Trophoblast cell (in vitro differentiated cells and primary cell): ENCODE measurements at regions not wholly inside any gene's neighbourhood (a gene's known extent, or its start where the extent isn't known, plus 50 kb on each side); places are given as distances from the start of the nearest gene placed in this dataset.

Experiments used
- DNase-seq, 2 donors: peaks; one replicate each; pipeline ENCODE4 v3.0.0-alpha.2; 2016
- H2AFZ ChIP-seq: 2 replicates; pipeline ENCODE4 v1.6.1; 2013; ENCODE audit warnings: low read length, moderate library complexity, mild to moderate bottlenecking; ENCODE audit not compliant: insufficient read depth, poor library complexity
- H2AK5ac ChIP-seq: 2 replicates; pipeline ENCODE4 v1.6.1; 2013; ENCODE audit warnings: mild to moderate bottlenecking, low read length
- H2BK120ac ChIP-seq: 2 replicates; pipeline ENCODE4 v1.6.1; 2013; ENCODE audit warnings: low read length, mild to moderate bottlenecking, moderate library complexity; ENCODE audit not compliant: insufficient read depth, poor library complexity
- H2BK12ac ChIP-seq: 2 replicates; pipeline ENCODE4 v1.6.1; 2013; ENCODE audit warnings: mild to moderate bottlenecking, low read length, moderate library complexity
- H2BK5ac ChIP-seq: 2 replicates; pipeline ENCODE4 v1.6.1; 2013; ENCODE audit warnings: low read length, low read depth, moderate library complexity, mild to moderate bottlenecking; ENCODE audit not compliant: poor library complexity
- H3K14ac ChIP-seq: 2 replicates; pipeline ENCODE4 v1.6.1; 2013; ENCODE audit warnings: mild to moderate bottlenecking, low read length
- H3K18ac ChIP-seq: 2 replicates; pipeline ENCODE4 v1.6.1; 2013; ENCODE audit warnings: mild to moderate bottlenecking, low read length
- H3K23ac ChIP-seq: 2 replicates; pipeline ENCODE4 v1.6.1; 2013; ENCODE audit warnings: low read length
- H3K27ac ChIP-seq: 2 replicates; pipeline ENCODE4 v1.5.1; 2013; ENCODE audit warnings: low read depth, mild to moderate bottlenecking, inconsistent platforms, low read length, moderate library complexity
- H3K27me3 ChIP-seq: 2 replicates; pipeline ENCODE4 v1.6.1; 2013; ENCODE audit warnings: inconsistent platforms, mild to moderate bottlenecking, low read length, moderate library complexity; ENCODE audit not compliant: insufficient read depth
- H3K36me3 ChIP-seq, 2 experiments: 1 replicate in 1 of 2; 2 replicates in 1 of 2; pipeline ENCODE4 v1.6.1; 2013; ENCODE audit warnings: low read length in 2 of 2, mild to moderate bottlenecking in 2 of 2, moderate library complexity in 1 of 2; ENCODE audit not compliant: insufficient read depth in 2 of 2, control insufficient read depth in 1 of 2
- H3K4ac ChIP-seq: 2 replicates; pipeline ENCODE4 v1.6.1; 2013; ENCODE audit warnings: low read depth, mild to moderate bottlenecking, low read length, moderate library complexity
- H3K4me1 ChIP-seq, 2 experiments: 1 replicate in 1 of 2; 2 replicates in 1 of 2; pipeline ENCODE4 v1.6.1; 2013; ENCODE audit warnings: low read length in 2 of 2, mild to moderate bottlenecking in 2 of 2, moderate library complexity in 1 of 2; ENCODE audit not compliant: insufficient read depth in 2 of 2, control insufficient read depth in 1 of 2
- H3K4me2 ChIP-seq: 2 replicates; pipeline ENCODE4 v1.6.1; 2013; ENCODE audit warnings: inconsistent platforms, mild to moderate bottlenecking, low read length, moderate library complexity
- H3K4me3 ChIP-seq: 2 replicates; pipeline ENCODE4 v1.5.1; 2013; ENCODE audit warnings: mild to moderate bottlenecking, low read depth, low read length, inconsistent platforms
- H3K79me1 ChIP-seq: one replicate; pipeline ENCODE4 v1.6.1; 2013; ENCODE audit warnings: low read length
- H3K79me2 ChIP-seq: 2 replicates; pipeline ENCODE4 v1.6.1; 2013; ENCODE audit warnings: low read length, mild to moderate bottlenecking; ENCODE audit not compliant: control insufficient read depth, insufficient read depth, poor library complexity
- H3K9ac ChIP-seq: 2 replicates; pipeline ENCODE4 v1.6.1; 2013; ENCODE audit warnings: mild to moderate bottlenecking, low read length
- H3K9me3 ChIP-seq: 2 replicates; pipeline ENCODE4 v1.6.1; 2013; ENCODE audit warnings: low read depth, mild to moderate bottlenecking, control low read depth, inconsistent platforms, low read length; ENCODE audit not compliant: insufficient read depth
- H4K12ac ChIP-seq: 2 replicates; pipeline ENCODE4 v1.6.1; 2013; ENCODE audit warnings: low read depth, mild to moderate bottlenecking, low read length, moderate library complexity
- H4K8ac ChIP-seq: 2 replicates; pipeline ENCODE4 v1.6.1; 2013; ENCODE audit warnings: low read depth, mild to moderate bottlenecking, low read length, moderate library complexity
- H4K91ac ChIP-seq: one replicate; pipeline ENCODE4 v1.6.1; 2013; ENCODE audit warnings: low read depth, mild to moderate bottlenecking, low read length, moderate library complexity
- WGBS: extraction: QIAGEN DNeasy Blood & Tissue Kit; methylation state at CpG from one replicate; pipeline ENCODE4 v1.1.7; 2013; ENCODE audit warnings: missing lambda C conversion rate; ENCODE audit not compliant: insufficient read length, insufficient coverage; ENCODE audit errors: extremely low coverage; 5-methylcytosine and 5-hydroxymethylcytosine counted together

DNA sequence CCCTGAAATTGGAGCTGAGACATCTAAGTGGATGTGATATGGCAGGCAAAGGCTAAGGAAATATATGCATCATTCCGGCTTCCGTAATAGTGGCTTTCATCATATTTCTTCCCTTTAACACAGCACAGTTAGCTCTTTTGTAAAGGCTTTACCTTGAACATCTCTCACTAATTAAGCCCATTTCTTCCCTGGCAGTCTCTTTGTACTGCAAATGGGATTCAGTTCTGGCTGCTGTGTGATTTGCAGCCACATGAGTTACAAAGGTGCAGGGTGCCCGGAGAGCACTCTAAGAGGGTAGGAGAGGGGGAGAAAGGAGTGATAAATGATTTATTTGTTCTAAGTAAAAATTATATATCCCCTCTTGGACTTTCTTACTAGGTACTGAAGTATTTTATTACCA lies 232.1 kb upstream of the CCDC196 start:
- H3K4me1 ChIP-seq, result no peaks in the 10 kb centered on the region
- no peak overlapping the region for H2AK5ac ChIP-seq
- H3K9me3 ChIP-seq, result no peaks in the 10 kb centered on the region
- H2BK5ac ChIP-seq, result no peak overlapping the region
- no peak overlapping the region for H3K4me3 ChIP-seq
- no peak overlapping the region for H4K12ac ChIP-seq
- no peak overlapping the region for H4K8ac ChIP-seq
- H3K14ac ChIP-seq, result no peak overlapping the region
- no peak overlapping the region for H3K4me2 ChIP-seq
- H3K27me3 ChIP-seq, result no peaks in the 10 kb centered on the region
- no peak overlapping the region for H3K18ac ChIP-seq
- no peak overlapping the region for H2AFZ ChIP-seq
- no peak overlapping the region for H4K91ac ChIP-seq
- no peaks in the 10 kb centered on the region for H3K79me2 ChIP-seq
- no peak overlapping the region for H3K27ac ChIP-seq
- no CpG with 5 or more reads among the region's 3 CpGs for WGBS
- no peak overlapping the region for H3K9ac ChIP-seq
- H3K36me3 ChIP-seq, result no peaks in the 10 kb centered on the region
- H2BK120ac ChIP-seq, result no peak overlapping the region
- no peak for DNase-seq
- H2BK12ac ChIP-seq, result no peak overlapping the region
- H3K79me1 ChIP-seq, result no peaks in the 10 kb centered on the region
- H3K4ac ChIP-seq, result no peak overlapping the region
- no peak overlapping the region for H3K23ac ChIP-seq

- WGBS, result no CpG with 5 or more reads among the region's 1 CpG
- no peak overlapping the region for H2BK120ac ChIP-seq
- no peak overlapping the region for H3K14ac ChIP-seq
- H2AFZ ChIP-seq, result no peak overlapping the region
- H2AK5ac ChIP-seq, result no peak overlapping the region
- no peak overlapping the region for H2BK5ac ChIP-seq
- DNase-seq, result peak in 1 of 2 donors; percentile 21
- no peak overlapping the region for H4K12ac ChIP-seq
- peaks cover 2% of the 10 kb centered on the region for H3K9me3 ChIP-seq
- H3K4ac ChIP-seq, result no peak overlapping the region
- no peak overlapping the region for H3K9ac ChIP-seq
- no peak overlapping the region for H2BK12ac ChIP-seq
- H3K18ac ChIP-seq, result no peak overlapping the region
- H3K27ac ChIP-seq, result no peak overlapping the region
- H4K91ac ChIP-seq, result no peak overlapping the region
- no peak overlapping the region for H3K4me3 ChIP-seq
- no peaks in the 10 kb centered on the region for H3K79me2 ChIP-seq
- no peak overlapping the region for H4K8ac ChIP-seq
- H3K27me3 ChIP-seq, result no peaks in the 10 kb centered on the region
- H3K79me1 ChIP-seq, result no peaks in the 10 kb centered on the region
- H3K4me1 ChIP-seq, result no peaks in the 10 kb centered on the region
- H3K4me2 ChIP-seq, result no peak overlapping the region
- H3K36me3 ChIP-seq, result no peaks in the 10 kb centered on the region
- no peak overlapping the region for H3K23ac ChIP-seq
These were observed 217.3 kb upstream of the CCDC196 start for GRCh38 chr14:66268802-66269334.

DNA sequence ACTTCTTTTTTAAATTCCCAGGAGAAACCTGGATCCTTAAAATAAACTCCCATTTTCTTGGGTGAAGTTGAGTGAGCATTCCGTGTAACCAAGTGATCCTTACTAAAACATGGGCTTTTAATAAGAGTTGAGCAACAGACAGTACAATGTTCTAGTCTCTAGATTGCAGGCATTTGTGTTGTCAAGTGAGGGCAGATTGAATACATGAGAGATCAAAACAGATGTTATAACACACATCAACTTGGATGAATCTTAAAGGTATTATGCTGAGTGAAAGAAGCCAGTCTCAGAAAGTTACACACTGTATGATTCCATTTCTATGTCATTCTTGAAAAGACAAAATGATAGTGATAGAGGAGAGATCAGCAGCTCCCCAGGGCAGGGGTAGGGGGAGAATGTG lies 213.9 kb upstream of the CCDC196 start:
- no peak overlapping the region for H3K4me3 ChIP-seq
- H3K14ac ChIP-seq, result no peak overlapping the region
- H3K27me3 ChIP-seq, result no peaks in the 10 kb centered on the region
- no peak overlapping the region for H2BK5ac ChIP-seq
- no peaks in the 10 kb centered on the region for H3K36me3 ChIP-seq
- H4K91ac ChIP-seq, result no peak overlapping the region
- H2BK12ac ChIP-seq, result no peak overlapping the region
- no peak overlapping the region for H2AK5ac ChIP-seq
- H3K27ac ChIP-seq, result no peak overlapping the region
- H3K4ac ChIP-seq, result no peak overlapping the region
- no peak for DNase-seq
- H3K23ac ChIP-seq, result no peak overlapping the region
- no peak overlapping the region for H3K9ac ChIP-seq
- no peaks in the 10 kb centered on the region for H3K79me1 ChIP-seq
- no peak overlapping the region for H2BK120ac ChIP-seq
- peaks cover 2% of the 10 kb centered on the region for H3K9me3 ChIP-seq
- no CpG with 5 or more reads among the region's 1 CpG for WGBS
- no peak overlapping the region for H4K12ac ChIP-seq
- H3K79me2 ChIP-seq, result no peaks in the 10 kb centered on the region
- no peak overlapping the region for H3K18ac ChIP-seq
- H3K4me2 ChIP-seq, result no peak overlapping the region
- no peak overlapping the region for H2AFZ ChIP-seq
- H4K8ac ChIP-seq, result no peak overlapping the region
- H3K4me1 ChIP-seq, result no peaks in the 10 kb centered on the region

- Histone ChIP-seq H2AK5ac (no peak overlapping the region), H4K12ac (no peak overlapping the region), H3K23ac (no peak overlapping the region), H3K4me3 (no peak overlapping the region), H3K79me1 (no peaks in the 10 kb centered on the region), H3K9ac (no peak overlapping the region), H3K4me2 (no peak overlapping the region), H3K9me3 (peaks cover 2% of the 10 kb centered on the region), H2AFZ (no peak overlapping the region), H2BK12ac (no peak overlapping the region), H3K79me2 (no peaks in the 10 kb centered on the region), H3K36me3 (no peaks in the 10 kb centered on the region), H3K14ac (no peak overlapping the region), H3K27me3 (no peaks in the 10 kb centered on the region), H4K91ac (no peak overlapping the region), H3K4ac (no peak overlapping the region), H3K4me1 (no peaks in the 10 kb centered on the region), H2BK120ac (no peak overlapping the region), H3K18ac (no peak overlapping the region), H3K27ac (no peak overlapping the region), H2BK5ac (no peak overlapping the region), H4K8ac (no peak overlapping the region)
- WGBS, result no CpG with 5 or more reads among the region's 1 CpG
- DNase-seq, result no peak
These were observed 212.8 kb upstream of the CCDC196 start for GRCh38 chr14:66273261-66273832.
